AG10803 (cell line): ENCODE measurements at regions not wholly inside any gene's neighbourhood (a gene's known extent, or its start where the extent isn't known, plus 50 kb on each side); places are given as distances from the start of the nearest gene placed in this dataset.

Experiments
- DNase-seq: peaks from one replicate; pipeline ENCODE4 v3.0.0; 2010; ENCODE audit warnings: low read depth
- H3K4me3 ChIP-seq: 2 replicates; pipeline ENCODE4 v1.5.1; 2011; ENCODE audit warnings: mild to moderate bottlenecking, low read length, control low read depth
- TF ChIP-seq, protein P1 (sequence below): conservative IDR thresholded peaks from 2 replicates; pipeline ENCODE4 v1.5.1; 2011; ENCODE audit warnings: mild to moderate bottlenecking, low read length, control low read depth, inconsistent platforms

DNA sequence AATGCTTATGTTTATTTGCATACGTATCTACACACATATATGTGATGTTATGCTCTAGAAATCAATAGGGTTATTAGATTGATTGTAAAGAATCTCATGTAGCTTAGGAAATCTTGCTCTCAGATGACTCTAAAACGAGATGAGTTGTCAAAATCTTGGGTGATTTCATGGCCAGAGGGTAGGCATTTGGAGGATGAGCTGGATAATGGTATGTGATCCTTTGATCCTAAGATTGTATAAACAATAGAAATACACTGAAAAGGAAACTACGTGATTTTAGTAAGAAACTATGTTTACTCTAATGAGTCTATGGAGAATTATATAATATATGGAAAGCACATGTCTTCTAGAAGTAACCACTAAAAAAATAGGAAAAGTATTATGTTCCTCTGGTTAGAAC, 676.6 kb downstream of the NSUN3 start:
- DNase-seq, result no peak
- TF ChIP-seq, protein P1, sequence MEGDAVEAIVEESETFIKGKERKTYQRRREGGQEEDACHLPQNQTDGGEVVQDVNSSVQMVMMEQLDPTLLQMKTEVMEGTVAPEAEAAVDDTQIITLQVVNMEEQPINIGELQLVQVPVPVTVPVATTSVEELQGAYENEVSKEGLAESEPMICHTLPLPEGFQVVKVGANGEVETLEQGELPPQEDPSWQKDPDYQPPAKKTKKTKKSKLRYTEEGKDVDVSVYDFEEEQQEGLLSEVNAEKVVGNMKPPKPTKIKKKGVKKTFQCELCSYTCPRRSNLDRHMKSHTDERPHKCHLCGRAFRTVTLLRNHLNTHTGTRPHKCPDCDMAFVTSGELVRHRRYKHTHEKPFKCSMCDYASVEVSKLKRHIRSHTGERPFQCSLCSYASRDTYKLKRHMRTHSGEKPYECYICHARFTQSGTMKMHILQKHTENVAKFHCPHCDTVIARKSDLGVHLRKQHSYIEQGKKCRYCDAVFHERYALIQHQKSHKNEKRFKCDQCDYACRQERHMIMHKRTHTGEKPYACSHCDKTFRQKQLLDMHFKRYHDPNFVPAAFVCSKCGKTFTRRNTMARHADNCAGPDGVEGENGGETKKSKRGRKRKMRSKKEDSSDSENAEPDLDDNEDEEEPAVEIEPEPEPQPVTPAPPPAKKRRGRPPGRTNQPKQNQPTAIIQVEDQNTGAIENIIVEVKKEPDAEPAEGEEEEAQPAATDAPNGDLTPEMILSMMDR, result no peak
- H3K4me3 ChIP-seq, result no peak overlapping the region

DNA sequence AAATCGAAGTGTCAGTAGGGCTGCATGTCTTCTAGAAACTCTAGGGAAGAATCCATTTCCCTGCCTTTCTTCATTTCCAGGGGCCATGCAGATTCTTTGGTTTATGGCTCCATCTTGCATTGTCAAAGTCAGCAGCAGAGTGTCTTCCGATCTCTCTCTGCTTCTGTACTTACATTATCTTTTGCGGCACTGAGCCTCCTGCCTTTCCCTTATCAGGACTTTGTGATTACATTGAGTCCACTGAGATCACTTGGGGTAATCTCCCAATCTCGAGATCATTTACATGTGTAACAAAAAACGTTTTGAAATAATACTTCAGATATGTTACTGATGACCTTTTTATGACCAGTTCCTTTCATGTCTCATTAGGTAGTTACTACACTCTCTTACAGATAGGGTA, 695.9 kb downstream of the NSUN3 start:
- DNase-seq, result no peak

DNA sequence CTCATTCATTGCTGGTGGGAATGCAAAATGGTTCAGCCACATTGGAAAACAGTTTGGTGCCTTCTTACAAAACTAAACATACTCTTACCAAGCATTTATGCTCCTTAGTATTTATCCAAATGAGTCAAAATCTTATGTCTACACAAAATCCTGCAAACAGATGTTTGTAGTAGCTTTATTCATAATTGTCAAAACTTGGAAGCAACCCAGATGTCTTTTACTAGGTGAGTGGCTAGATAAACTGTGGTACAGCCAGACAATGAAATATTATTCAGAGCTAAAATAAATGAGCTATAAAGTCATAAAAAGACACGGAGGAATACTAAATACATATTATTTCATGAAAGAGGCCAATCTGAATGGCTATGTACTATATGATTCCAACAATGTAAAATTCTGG, 709.5 kb downstream of the NSUN3 start:
- no peak overlapping the region for H3K4me3 ChIP-seq
- TF ChIP-seq, protein P1, result no peak
- DNase-seq, result no peak

More for the DNA sequence above, 695.9 kb downstream of the NSUN3 start:
- no peak overlapping the region for H3K4me3 ChIP-seq
- TF ChIP-seq, protein P1, result no peak

DNA sequence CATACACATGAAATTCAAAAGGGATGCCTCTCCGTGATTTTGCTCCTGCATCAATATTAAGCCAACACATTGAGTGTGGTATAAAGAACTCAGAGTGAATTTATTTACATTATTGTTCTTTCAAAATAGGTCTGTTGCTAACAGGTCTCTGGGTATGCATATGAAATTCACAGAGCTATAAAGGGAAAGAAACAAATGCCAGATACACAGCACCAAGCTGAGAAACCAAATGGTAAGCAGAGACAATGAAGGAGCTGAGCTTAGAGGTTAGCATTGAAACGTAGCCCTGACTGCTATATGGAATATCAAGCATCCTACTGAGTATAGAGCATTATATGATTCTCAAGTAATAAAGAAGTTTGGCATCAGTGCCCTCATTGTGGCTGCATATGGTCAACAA, 712.9 kb downstream of the NSUN3 start:
- no peak overlapping the region for H3K4me3 ChIP-seq
- no peak for DNase-seq

DNA sequence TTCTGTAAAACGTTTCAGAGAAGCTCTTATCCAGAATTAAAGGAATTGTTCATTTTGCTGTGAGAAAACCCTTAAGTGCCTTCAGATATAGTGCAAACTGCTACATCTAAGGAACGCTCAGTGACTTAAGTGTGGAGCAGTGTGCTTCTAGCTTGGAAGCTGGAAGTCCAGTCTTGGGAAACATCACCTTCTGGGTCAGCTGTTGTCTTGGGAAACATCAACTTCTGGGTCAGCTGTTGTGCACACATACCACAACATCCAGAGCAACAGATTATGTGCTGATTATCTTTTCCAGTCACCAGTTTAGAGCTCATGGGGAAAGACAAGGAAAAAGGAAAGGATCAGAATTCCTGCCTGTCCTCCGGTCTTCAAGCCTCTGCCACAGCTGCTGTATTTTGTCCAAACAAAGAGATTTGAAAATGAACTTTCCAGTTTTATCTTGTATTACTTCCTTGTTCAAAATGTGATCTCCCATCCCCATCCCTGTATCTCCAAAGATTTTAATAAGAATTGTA, 713.6 kb downstream of the NSUN3 start:
- no peak for DNase-seq
- no peak overlapping the region for H3K4me3 ChIP-seq
- TF ChIP-seq, protein P1, result no peak

More for the DNA sequence above, 712.9 kb downstream of the NSUN3 start:
- TF ChIP-seq, protein P1, result no peak

DNA sequence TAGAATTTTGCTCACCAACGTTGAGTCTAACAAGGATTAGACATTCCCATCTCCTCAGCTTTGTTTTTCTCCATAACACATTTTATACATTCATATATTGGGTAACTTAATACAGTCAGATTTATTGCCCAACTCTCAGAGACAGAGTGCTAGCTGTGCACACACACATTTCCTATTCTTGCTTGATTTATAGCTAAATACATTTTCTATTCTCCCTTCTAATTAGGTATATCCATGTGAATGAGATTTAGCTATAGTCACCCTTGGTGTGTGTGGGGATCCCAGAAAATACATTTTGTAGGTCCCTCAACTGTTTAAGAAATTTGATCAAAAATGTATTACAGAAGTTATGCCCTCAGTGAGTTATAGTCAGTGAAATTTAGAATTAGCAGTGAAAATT, 715.4 kb downstream of the NSUN3 start:
- no peak for DNase-seq
- H3K4me3 ChIP-seq, result no peak overlapping the region
- TF ChIP-seq, protein P1, result no peak

DNA sequence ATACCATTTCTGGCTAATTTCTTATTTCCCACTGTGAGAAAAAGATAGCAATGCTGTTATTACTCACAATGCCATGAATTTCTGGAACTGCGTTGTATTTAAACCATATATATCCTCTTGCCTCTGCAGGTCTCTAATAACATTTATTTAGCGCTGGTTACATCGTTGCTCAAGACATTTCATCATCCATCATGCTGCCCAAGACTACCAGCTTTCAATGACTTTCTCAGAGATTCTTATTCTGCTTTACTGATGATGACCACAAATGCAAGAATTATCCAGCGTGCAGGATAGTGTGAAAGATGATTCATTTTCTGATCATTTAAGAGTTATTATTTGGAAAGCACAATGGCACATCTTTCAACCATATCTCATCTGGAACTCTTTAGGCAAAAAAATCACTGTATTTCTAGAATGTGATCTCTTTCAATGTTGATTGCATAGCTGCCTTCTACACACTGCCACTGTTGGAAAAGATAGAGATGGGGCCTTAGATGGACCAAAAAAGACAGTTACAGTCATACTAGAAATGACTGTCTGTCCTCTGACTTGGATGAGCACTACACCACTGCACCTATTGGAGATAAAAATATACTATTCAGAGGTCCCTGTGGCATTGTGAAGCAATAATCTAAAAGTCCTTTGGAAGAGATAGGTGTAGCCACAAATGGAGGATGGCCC, 716.1 kb downstream of the NSUN3 start:
- H3K4me3 ChIP-seq, result no peak overlapping the region
- TF ChIP-seq, protein P1, result no peak
- DNase-seq, result no peak
